H1 (cell line): ENCODE measurements at regions not wholly inside any gene's neighbourhood (a gene's known extent, or its start where the extent isn't known, plus 50 kb on each side); places are given as distances from the start of the nearest gene placed in this dataset.
A peak's percentile ranks its signal among the peaks of the same experiment; 100 is the strongest.

Experiments
- CTCF ChIA-PET: fragments of 300-600 bp; sonication (Branson Sonifier 250); formaldehyde crosslinking; loops from one replicate; lab custom pipeline; 2021; ENCODE audit not compliant: partially characterized antibody; lab: Charles Lee
- POLR2A ChIA-PET: fragments of 300-600 bp; sonication (Branson Sonifier 250); formaldehyde crosslinking; loops from one replicate; lab custom pipeline; 2021; ENCODE audit warnings: inconsistent platforms; ENCODE audit not compliant: partially characterized antibody; lab: Charles Lee
- DNase-seq, 2 experiments: peaks; one replicate each; pipeline versions ENCODE4 v3.0.0 to v3.0.0-alpha.2; 2010 to 2022; ENCODE audit warnings: low spot score in 2 of 2, low read depth in 1 of 2, mixed read lengths in 1 of 2
- FAIRE-seq: peaks from 2 replicates; lab custom pipeline; 2011; peaks lifted over from hg19 to GRCh38; lab: Jason Lieb, UNC
- H2AFZ ChIP-seq: 2 replicates; pipeline ENCODE4 v1.8.1; 2012; ENCODE audit warnings: low read length, inconsistent platforms
- H2AK5ac ChIP-seq: 2 replicates; pipeline ENCODE4 v1.6.1; 2013; ENCODE audit warnings: low read depth, low read length
- H2BK120ac ChIP-seq: replicated peaks from 2 replicates; pipeline ENCODE3; 2013; ENCODE audit warnings: low read depth, low read length, inconsistent platforms
- H2BK12ac ChIP-seq: 2 replicates; pipeline ENCODE4 v1.6.1; 2013; ENCODE audit warnings: low read depth, low read length
- H2BK15ac ChIP-seq: 2 replicates; pipeline ENCODE4 v1.6.1; 2013; ENCODE audit warnings: low read length
- H2BK20ac ChIP-seq: 2 replicates; pipeline ENCODE4 v1.6.1; 2013; ENCODE audit warnings: low read length
- H2BK5ac ChIP-seq: 2 replicates; pipeline ENCODE4 v1.6.1; 2013; ENCODE audit warnings: low read depth, low read length
- H3K14ac ChIP-seq: 2 replicates; pipeline ENCODE4 v1.6.1; 2013; ENCODE audit warnings: inconsistent platforms; ENCODE audit not compliant: insufficient read length
- H3K18ac ChIP-seq: 2 replicates; pipeline ENCODE4 v1.6.1; 2013; ENCODE audit warnings: low read length; ENCODE audit errors: extremely low read depth
- H3K23ac ChIP-seq: 2 replicates; pipeline ENCODE4 v1.6.1; 2013; ENCODE audit warnings: inconsistent platforms; ENCODE audit not compliant: insufficient read length
- H3K23me2 ChIP-seq: 2 replicates; pipeline ENCODE4 v1.6.1; 2013; ENCODE audit warnings: low read depth, low read length
- H3K27ac ChIP-seq: 2 replicates; pipeline ENCODE4 v1.6.1; 2011; ENCODE audit warnings: low read depth, low read length, inconsistent platforms
- H3K27me3 ChIP-seq, 4 experiments: replicated peaks in 1 of 4; 1 replicate in 1 of 4; 2 replicates in 3 of 4; pipeline versions ENCODE4 v1.6.1 to v1.8.1; 2011 to 2013; ENCODE audit warnings: low read length in 3 of 4, mild to moderate bottlenecking in 3 of 4, inconsistent platforms in 2 of 4, mixed read lengths in 2 of 4, moderate library complexity in 1 of 4; ENCODE audit not compliant: control insufficient read depth in 3 of 4, insufficient read depth in 3 of 4; ENCODE audit errors: extremely low read depth in 1 of 4
- H3K36me3 ChIP-seq, 4 experiments: 2 replicates each; pipeline versions ENCODE4 v1.6.1 to v1.8.1; 2011 to 2013; ENCODE audit warnings: mild to moderate bottlenecking in 4 of 4, low read length in 3 of 4, moderate library complexity in 2 of 4, control low read depth in 1 of 4, inconsistent platforms in 1 of 4; ENCODE audit not compliant: insufficient read depth in 4 of 4, control insufficient read depth in 2 of 4
- H3K4ac ChIP-seq: replicated peaks from 2 replicates; pipeline ENCODE3; 2013; ENCODE audit warnings: low read length, low read depth, mixed read lengths, inconsistent platforms; ENCODE audit not compliant: insufficient read length
- H3K4me1 ChIP-seq, 4 experiments: replicated peaks in 1 of 4; 1 replicate in 1 of 4; 2 replicates in 3 of 4; pipeline versions ENCODE4 v1.6.1 to v1.8.1; 2011 to 2013; ENCODE audit warnings: low read length in 3 of 4, inconsistent platforms in 2 of 4, mixed read lengths in 1 of 4; ENCODE audit not compliant: insufficient read depth in 4 of 4, control insufficient read depth in 3 of 4
- H3K4me2 ChIP-seq, 2 experiments: 2 replicates each; pipeline versions ENCODE4 v1.6.1 to v1.8.1; 2011 to 2013; ENCODE audit warnings: low read depth in 2 of 2, low read length in 2 of 2, control low read depth in 1 of 2, inconsistent platforms in 1 of 2, mild to moderate bottlenecking in 1 of 2; ENCODE audit not compliant: insufficient read depth in 1 of 2
- H3K4me3 ChIP-seq, 4 experiments: fragments of 200-600, 300-600 bp in 1 of 4; sonication (generic), shearing (Covaris generic), sonication (Bioruptor Twin) in 1 of 4; 2 replicates each; pipeline versions ENCODE4 v1.5.1 to v1.8.1; 2011 to 2016; ENCODE audit warnings: low read length in 4 of 4, low read depth in 3 of 4, control low read depth in 2 of 4, inconsistent platforms in 2 of 4, mild to moderate bottlenecking in 2 of 4, mixed read lengths in 1 of 4, moderate library complexity in 1 of 4; ENCODE audit not compliant: insufficient read depth in 2 of 4; ENCODE audit errors: extremely low read depth in 1 of 4
- H3K56ac ChIP-seq: replicated peaks from 2 replicates; pipeline ENCODE3; 2013; ENCODE audit warnings: low read depth, mild to moderate bottlenecking, mixed read lengths, low read length, inconsistent platforms; ENCODE audit not compliant: insufficient read length
- H3K79me1 ChIP-seq: 2 replicates; pipeline ENCODE4 v1.6.1; 2013; ENCODE audit warnings: low read depth, low read length, control low read depth
- H3K79me2 ChIP-seq, 2 experiments: 2 replicates each; pipeline versions ENCODE4 v1.6.1 to v1.8.1; 2012 to 2013; ENCODE audit warnings: low read length in 2 of 2, mild to moderate bottlenecking in 2 of 2, inconsistent platforms in 1 of 2; ENCODE audit not compliant: insufficient read depth in 2 of 2, control insufficient read depth in 1 of 2
- H3K9ac ChIP-seq, 4 experiments: replicated peaks in 1 of 4; 1 replicate in 1 of 4; 2 replicates in 3 of 4; pipeline versions ENCODE4 v1.6.1 to v1.8.1; 2011 to 2013; ENCODE audit warnings: low read depth in 3 of 4, low read length in 3 of 4, control low read depth in 2 of 4, mild to moderate bottlenecking in 2 of 4, moderate library complexity in 2 of 4, inconsistent platforms in 1 of 4; ENCODE audit errors: extremely low read depth in 1 of 4
- H3K9me3 ChIP-seq, 2 experiments: 2 replicates each; pipeline versions ENCODE4 v1.6.1 to v1.8.1; 2012 to 2013; ENCODE audit warnings: mild to moderate bottlenecking in 2 of 2, moderate library complexity in 2 of 2, control low read depth in 1 of 2, inconsistent platforms in 1 of 2, low read depth in 1 of 2, low read length in 1 of 2, mixed read lengths in 1 of 2; ENCODE audit not compliant: insufficient read depth in 2 of 2
- H4K20me1 ChIP-seq, 2 experiments: replicated peaks in 1 of 2; 2 replicates each; pipeline versions ENCODE3 to v1.8.1; 2011 to 2013; ENCODE audit warnings: inconsistent platforms in 2 of 2, low read length in 2 of 2, mild to moderate bottlenecking in 1 of 2; ENCODE audit not compliant: insufficient read depth in 2 of 2, control insufficient read depth in 1 of 2
- H4K5ac ChIP-seq: 2 replicates; pipeline ENCODE4 v1.6.1; 2013; ENCODE audit warnings: low read length, low read depth, mixed read lengths, inconsistent platforms; ENCODE audit not compliant: insufficient read length
- H4K8ac ChIP-seq: 2 replicates; pipeline ENCODE4 v1.8.0; 2013; ENCODE audit warnings: mild to moderate bottlenecking, moderate library complexity, low read length, inconsistent platforms; ENCODE audit not compliant: insufficient read depth; ENCODE audit errors: extremely low read depth
- H4K91ac ChIP-seq: replicated peaks from 2 replicates; pipeline ENCODE3; 2013; ENCODE audit warnings: low read length, mixed read lengths, inconsistent platforms; ENCODE audit not compliant: insufficient read length
- CEBPB ChIP-seq: IDR thresholded peaks from 2 replicates; pipeline ENCODE4 v1.6.1; 2012; ENCODE audit warnings: low read depth, low read length
- CHD2 ChIP-seq: IDR thresholded peaks from 2 replicates; pipeline ENCODE4 v1.6.1; 2012; ENCODE audit warnings: low read length, improper control_type of control experiment
- CTCF ChIP-seq, 3 experiments: IDR thresholded peaks; 1 replicate in 2 of 3; 2 replicates in 1 of 3; pipeline versions ENCODE4 v1.5.1 to v1.6.1; 2011; ENCODE audit warnings: low read length in 3 of 3, mild to moderate bottlenecking in 3 of 3, inconsistent platforms in 2 of 3, low read depth in 1 of 3, moderate library complexity in 1 of 3; ENCODE audit not compliant: insufficient read depth in 1 of 3; ENCODE audit errors: control extremely low read depth in 1 of 3
- GTF2F1 ChIP-seq: IDR thresholded peaks from 2 replicates; pipeline ENCODE4 v1.6.1; 2012; ENCODE audit warnings: low read depth, low read length, improper control_type of control experiment, borderline replicate concordance
- MAX ChIP-seq: IDR thresholded peaks from 2 replicates; pipeline ENCODE4 v1.6.1; 2012; ENCODE audit warnings: inconsistent platforms
- SIRT6 ChIP-seq: IDR thresholded peaks from one replicate; pipeline ENCODE4 v1.7.1; 2012; ENCODE audit warnings: low read length, inconsistent platforms
- SIX5 ChIP-seq: IDR thresholded peaks from 2 replicates; pipeline ENCODE4 v1.6.1; 2011; ENCODE audit warnings: mild to moderate bottlenecking, low read depth, low read length
- SP1 ChIP-seq: IDR thresholded peaks from 2 replicates; pipeline ENCODE4 v1.6.1; 2011; ENCODE audit warnings: low read depth, low read length
- SRF ChIP-seq: IDR thresholded peaks from 2 replicates; pipeline ENCODE4 v1.6.1; 2011; ENCODE audit warnings: mild to moderate bottlenecking, low read depth, low read length, moderate library complexity
- TAF7 ChIP-seq: optimal IDR thresholded peaks from 2 replicates; pipeline ENCODE3; 2011; ENCODE audit warnings: low read depth, mild to moderate bottlenecking, inconsistent platforms, low read length, moderate library complexity, borderline replicate concordance
- YY1 ChIP-seq: IDR thresholded peaks from 2 replicates; pipeline ENCODE4 v1.6.1; 2011; ENCODE audit warnings: low read depth, mild to moderate bottlenecking, low read length
- WGBS, 2 experiments: shearing (Covaris generic) in 1 of 2; methylation state at CpG; one replicate each; pipeline versions ENCODE4 v1.1.6 to v1.1.7; 2013 to 2015; ENCODE audit warnings: low lambda C conversion rate in 2 of 2, mixed read lengths in 2 of 2, inconsistent platforms in 1 of 2, low coverage in 1 of 2, missing lambda C conversion rate in 1 of 2; ENCODE audit not compliant: insufficient replicate concordance in 2 of 2, insufficient coverage in 1 of 2, insufficient read length in 1 of 2; ENCODE audit errors: extremely low coverage in 1 of 2, missing lambda C conversion rate in 1 of 2; 5-methylcytosine and 5-hydroxymethylcytosine counted together

- no peak overlapping the region for H3K27ac ChIP-seq
- no peak overlapping the region for H2AK5ac ChIP-seq
- H3K9me3 ChIP-seq = no peaks in the 10 kb centered on the region
- H3K23me2 ChIP-seq = no peaks in the 10 kb centered on the region
- no peaks in the 10 kb centered on the region for H3K27me3 ChIP-seq
- TF ChIP-seq SRF (no peak), YY1 (no peak), SIX5 (no peak), CHD2 (no peak), SP1 (no peak), GTF2F1 (no peak), TAF7 (no peak), MAX (no peak), SIRT6 (no peak), CTCF (IDR thresholded peaks at IDR 0.05; ENCODE audit: control extremely low read depth in 1 of 3, insufficient read depth in 1 of 3, low read depth in 1 of 3, low read length in 3 of 3) (no peak), CEBPB (no peak)
- no peak overlapping the region for H3K4me2 ChIP-seq
- H3K14ac ChIP-seq = no peak overlapping the region
- no peak overlapping the region for H2BK20ac ChIP-seq
- no peaks in the 10 kb centered on the region for H3K79me2 ChIP-seq
- H3K36me3 ChIP-seq = no peaks in the 10 kb centered on the region
- no peaks in the 10 kb centered on the region for H3K4me1 ChIP-seq
- H3K18ac ChIP-seq = no peak overlapping the region
- H2BK5ac ChIP-seq = no peak overlapping the region
- peak overlapping the region; percentile 93 for H2AFZ ChIP-seq
- DNase-seq = no peak
- ChIA-PET CTCF (no interaction called here), POLR2A (no interaction called here)
- H4K5ac ChIP-seq = no peak overlapping the region
- no peak overlapping the region for H4K8ac ChIP-seq
- 100% methylated on average over 1 of the region's 1 CpG; no CpG with 5 or more reads in 1 of the 2 experiments for WGBS, 2 experiments
- H3K79me1 ChIP-seq = no peaks in the 10 kb centered on the region
- H3K23ac ChIP-seq = no peak overlapping the region
- no peak overlapping the region for H4K91ac ChIP-seq
- H2BK15ac ChIP-seq = no peak overlapping the region
- no peak overlapping the region for H2BK120ac ChIP-seq
- no peak overlapping the region for H3K9ac ChIP-seq
- H4K20me1 ChIP-seq = no peaks in the 10 kb centered on the region
- H3K4ac ChIP-seq = no peak overlapping the region
- no peak overlapping the region for H2BK12ac ChIP-seq
- no peak overlapping the region for H3K4me3 ChIP-seq
- no peak for FAIRE-seq
- no peak overlapping the region for H3K56ac ChIP-seq
Measured at GRCh38 chr6:50437901-50438300, 275.4 kb upstream of the TFAP2D start.
